IPS DF 6.9 (cell line): ENCODE measurements at regions not wholly inside any gene's neighbourhood (a gene's known extent, or its start where the extent isn't known, plus 50 kb on each side); places are given as distances from the start of the nearest gene placed in this dataset.
"Not testable (repeated sequence)": the region's sequence is repeated elsewhere in the genome, so short reads cannot be mapped to it uniquely, and the experiment has no call there.

Experiments
- DNase-seq: peaks from one replicate; pipeline ENCODE4 v3.0.0-alpha.2; 2013; ENCODE audit warnings: low read depth, low spot score
- H3K27ac ChIP-seq: one replicate; pipeline ENCODE4 v1.5.1; 2013; ENCODE audit warnings: low read length, control low read depth
- H3K27me3 ChIP-seq: 2 replicates; pipeline ENCODE4 v1.6.1; 2013; ENCODE audit warnings: mild to moderate bottlenecking, low read length; ENCODE audit not compliant: control insufficient read depth, insufficient read depth
- H3K36me3 ChIP-seq: 2 replicates; pipeline ENCODE4 v1.6.1; 2013; ENCODE audit warnings: low read length; ENCODE audit not compliant: control insufficient read depth, insufficient read depth
- H3K4me1 ChIP-seq: 2 replicates; pipeline ENCODE4 v1.6.1; 2013; ENCODE audit warnings: low read length; ENCODE audit not compliant: control insufficient read depth, insufficient read depth
- H3K4me3 ChIP-seq: 2 replicates; pipeline ENCODE4 v1.5.1; 2013; ENCODE audit warnings: mild to moderate bottlenecking, low read length
- H3K9me3 ChIP-seq: 2 replicates; pipeline ENCODE4 v1.6.1; 2013; ENCODE audit warnings: low read length, inconsistent platforms; ENCODE audit not compliant: control insufficient read depth, insufficient read depth
- WGBS: extraction: QIAGEN DNeasy Blood & Tissue Kit; methylation state at CpG from one replicate; pipeline ENCODE4 v1.1.7; 2013; ENCODE audit warnings: mixed read lengths, missing lambda C conversion rate; ENCODE audit not compliant: insufficient read length, insufficient coverage; 5-methylcytosine and 5-hydroxymethylcytosine counted together

DNA sequence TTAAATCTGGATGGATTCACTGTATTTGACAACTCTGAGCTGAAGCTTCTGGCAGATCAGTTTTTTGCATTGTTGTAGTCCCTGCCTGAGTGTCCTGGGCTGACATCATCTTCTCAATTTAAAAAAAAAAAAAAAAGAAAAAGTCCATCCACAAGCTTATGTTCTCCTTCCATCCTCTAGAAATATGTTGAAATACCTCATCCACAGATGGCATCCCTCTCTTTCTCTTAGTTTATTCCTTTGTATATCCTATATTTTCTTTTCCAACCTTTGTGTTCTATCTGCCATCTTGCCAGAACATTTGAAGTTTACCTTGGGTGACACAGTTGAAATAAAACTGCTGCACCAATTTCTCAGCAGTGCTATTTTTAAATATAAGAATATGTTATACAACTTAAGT is 184.4 kb upstream of the PKN2 start:
- Histone ChIP-seq H3K9me3 (no peaks in the 10 kb centered on the region), H3K27me3 (no peaks in the 10 kb centered on the region), H3K27ac (no peak overlapping the region), H3K4me1 (no peaks in the 10 kb centered on the region), H3K36me3 (no peaks in the 10 kb centered on the region), H3K4me3 (no peak overlapping the region)
- DNase-seq: no peak

DNA sequence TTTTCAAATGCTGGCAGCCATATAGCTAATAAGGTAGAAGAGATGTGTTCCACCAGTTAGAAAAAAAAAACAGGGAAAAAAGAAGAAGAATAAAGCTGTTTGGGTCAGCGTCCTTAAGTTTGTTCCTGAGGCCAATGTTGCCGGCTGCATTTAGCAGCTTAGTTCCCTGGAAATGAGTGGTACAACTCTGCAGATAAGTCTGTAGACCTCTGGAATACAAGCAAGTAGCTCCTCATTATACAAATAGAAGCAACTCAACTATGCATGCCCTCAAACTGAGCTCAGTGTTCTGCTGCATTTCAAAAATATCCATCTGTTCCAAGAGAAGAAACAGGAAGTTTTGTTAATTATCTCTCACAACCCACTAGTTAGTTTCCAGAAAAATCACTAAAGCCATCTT is 181.2 kb upstream of the PKN2 start:
- no CpG with 5 or more reads among the region's 2 CpGs for WGBS
- H3K36me3 ChIP-seq: no peaks in the 10 kb centered on the region
- H3K27ac ChIP-seq: no peak overlapping the region
- no peak overlapping the region for H3K4me3 ChIP-seq
- H3K9me3 ChIP-seq: no peaks in the 10 kb centered on the region
- no peak for DNase-seq
- H3K4me1 ChIP-seq: no peaks in the 10 kb centered on the region
- H3K27me3 ChIP-seq: no peaks in the 10 kb centered on the region

DNA sequence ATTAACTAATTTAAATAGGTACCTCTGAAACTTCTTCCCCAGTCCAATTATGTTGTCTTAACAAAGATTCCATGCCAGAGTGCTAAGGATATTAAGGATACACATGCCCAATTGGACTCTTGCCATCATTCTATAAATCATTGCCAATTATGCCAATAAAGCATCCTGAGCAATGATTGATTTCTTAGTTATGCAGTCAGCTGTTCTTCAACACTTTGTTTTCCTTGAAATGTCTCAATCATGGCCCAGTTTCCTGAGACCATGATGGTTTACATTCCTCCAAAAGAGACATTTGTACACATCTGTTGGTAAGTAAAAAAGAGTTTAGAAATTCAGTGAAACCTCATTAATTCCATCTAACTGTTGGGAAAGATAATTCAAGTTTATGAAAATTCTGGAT is 180.4 kb upstream of the PKN2 start:
- Histone ChIP-seq H3K27me3 (no peaks in the 10 kb centered on the region), H3K27ac (no peak overlapping the region)

GRCh38 chr1:88504601-88505000 is 179.5 kb upstream of the PKN2 start:
- H3K27ac ChIP-seq: no peak overlapping the region
- H3K36me3 ChIP-seq: no peaks in the 10 kb centered on the region
- no peak overlapping the region for H3K4me3 ChIP-seq
- H3K4me1 ChIP-seq: no peaks in the 10 kb centered on the region
- WGBS: no CpG with 5 or more reads among the region's 1 CpG
- no peak for DNase-seq
- no peaks in the 10 kb centered on the region for H3K9me3 ChIP-seq
- no peaks in the 10 kb centered on the region for H3K27me3 ChIP-seq

More for the DNA sequence above, 180.4 kb upstream of the PKN2 start:
- Histone ChIP-seq H3K4me1 (no peaks in the 10 kb centered on the region), H3K36me3 (no peaks in the 10 kb centered on the region), H3K4me3 (no peak overlapping the region), H3K9me3 (no peaks in the 10 kb centered on the region)
- DNase-seq: no peak

GRCh38 chr1:88509379-88509778 is 174.7 kb upstream of the PKN2 start:
- no peak for DNase-seq
- H3K27me3 ChIP-seq: no peaks in the 10 kb centered on the region
- no peaks in the 10 kb centered on the region for H3K9me3 ChIP-seq
- no peaks in the 10 kb centered on the region for H3K4me1 ChIP-seq
- WGBS: no CpG with 5 or more reads among the region's 3 CpGs
- no peaks in the 10 kb centered on the region for H3K36me3 ChIP-seq
- H3K4me3 ChIP-seq: no peak overlapping the region
- H3K27ac ChIP-seq: no peak overlapping the region

DNA sequence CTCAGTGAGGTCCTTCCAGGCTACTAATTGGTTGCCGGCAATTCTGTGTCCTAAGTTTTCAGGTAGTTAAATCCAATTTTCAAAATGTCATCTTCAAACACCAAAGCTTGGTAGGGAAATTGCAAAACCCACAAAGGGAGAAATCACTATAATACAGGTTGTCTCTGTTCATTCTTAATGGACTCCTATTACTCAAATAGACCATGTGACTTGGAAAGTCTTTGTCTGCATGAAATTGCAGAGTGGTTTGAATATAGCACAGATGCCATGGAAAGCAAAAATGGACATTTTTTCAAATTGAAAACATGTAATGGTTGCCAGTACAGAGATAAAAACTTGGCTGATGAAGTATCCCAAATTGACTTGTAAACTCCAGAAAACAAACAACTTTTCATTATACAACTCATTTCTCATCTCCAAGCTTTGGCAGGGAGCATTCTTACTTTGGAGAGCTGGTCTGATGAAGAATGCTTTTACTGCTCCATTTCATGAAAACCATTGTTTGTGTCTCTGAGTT is 169.5 kb upstream of the PKN2 start:
- Histone ChIP-seq H3K27me3 (no peaks in the 10 kb centered on the region), H3K36me3 (no peaks in the 10 kb centered on the region), H3K4me3 (no peak overlapping the region), H3K4me1 (no peaks in the 10 kb centered on the region), H3K27ac (no peak overlapping the region), H3K9me3 (no peaks in the 10 kb centered on the region)
- no CpG with 5 or more reads among the region's 1 CpG for WGBS
- DNase-seq: no peak

DNA sequence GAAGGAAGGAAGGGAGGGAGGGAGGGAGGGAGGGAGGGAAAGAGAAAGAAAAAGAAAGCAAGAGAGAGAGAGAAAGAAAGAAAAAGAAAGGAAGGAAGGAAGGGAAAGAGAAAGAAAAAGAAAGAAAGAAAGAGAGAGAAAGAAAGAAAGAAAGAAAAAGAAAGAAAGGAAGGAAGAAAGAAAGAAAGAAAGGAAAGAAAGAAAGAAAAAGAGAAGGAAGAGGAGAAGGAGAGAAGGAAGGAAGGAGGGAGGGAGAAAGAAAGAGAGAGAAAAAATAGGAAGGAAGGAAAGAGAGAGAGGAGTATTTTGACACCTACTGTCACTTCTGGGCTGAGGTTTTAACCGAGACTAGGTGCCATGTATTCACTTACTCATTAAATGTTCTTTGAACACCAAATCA is 166.6 kb upstream of the PKN2 start:
- H3K27ac ChIP-seq, H3K36me3 ChIP-seq, DNase-seq, H3K4me1 ChIP-seq, H3K9me3 ChIP-seq, H3K27me3 ChIP-seq, H3K4me3 ChIP-seq: not testable (repeated sequence)
- no CpG with 5 or more reads among the region's 1 CpG for WGBS

DNA sequence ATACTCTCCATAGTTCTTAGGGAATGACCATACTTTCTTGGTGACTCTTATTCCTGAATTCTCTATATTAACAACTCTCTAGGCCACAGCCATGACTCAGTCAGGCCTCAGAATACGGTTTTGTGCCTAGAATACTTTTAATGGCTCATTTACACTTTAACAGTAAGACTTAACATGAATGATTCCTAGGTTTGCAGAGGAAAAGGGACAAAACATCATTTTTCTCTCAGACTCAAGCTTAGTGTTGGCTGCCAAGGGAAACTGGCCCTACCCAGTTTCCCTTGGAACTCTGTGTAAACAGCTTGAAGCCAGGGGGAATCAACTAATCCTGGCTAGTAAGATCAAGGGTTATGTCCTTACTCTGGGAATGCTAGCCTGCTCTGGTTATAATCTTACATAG is 164.9 kb upstream of the PKN2 start:
- Histone ChIP-seq H3K4me1 (no peaks in the 10 kb centered on the region), H3K27ac (no peak overlapping the region), H3K9me3 (no peaks in the 10 kb centered on the region), H3K27me3 (no peaks in the 10 kb centered on the region), H3K36me3 (no peaks in the 10 kb centered on the region), H3K4me3 (no peak overlapping the region)
- no peak for DNase-seq
- WGBS: no CpG with 5 or more reads among the region's 1 CpG

- Histone ChIP-seq H3K9me3 (no peaks in the 10 kb centered on the region), H3K4me3 (no peak overlapping the region), H3K27me3 (no peaks in the 10 kb centered on the region), H3K36me3 (no peaks in the 10 kb centered on the region), H3K27ac (no peak overlapping the region), H3K4me1 (no peaks in the 10 kb centered on the region)
- no peak for DNase-seq
- no CpG with 5 or more reads among the region's 4 CpGs for WGBS
Observed at GRCh38 chr1:88523854-88524528, 160.1 kb upstream of the PKN2 start.

GRCh38 chr1:88526456-88526855 is 157.6 kb upstream of the PKN2 start:
- Histone ChIP-seq H3K27me3 (no peaks in the 10 kb centered on the region), H3K27ac (no peak overlapping the region), H3K4me1 (no peaks in the 10 kb centered on the region), H3K36me3 (no peaks in the 10 kb centered on the region), H3K4me3 (no peak overlapping the region), H3K9me3 (no peaks in the 10 kb centered on the region)
- DNase-seq: no peak
- no CpG with 5 or more reads among the region's 3 CpGs for WGBS

DNA sequence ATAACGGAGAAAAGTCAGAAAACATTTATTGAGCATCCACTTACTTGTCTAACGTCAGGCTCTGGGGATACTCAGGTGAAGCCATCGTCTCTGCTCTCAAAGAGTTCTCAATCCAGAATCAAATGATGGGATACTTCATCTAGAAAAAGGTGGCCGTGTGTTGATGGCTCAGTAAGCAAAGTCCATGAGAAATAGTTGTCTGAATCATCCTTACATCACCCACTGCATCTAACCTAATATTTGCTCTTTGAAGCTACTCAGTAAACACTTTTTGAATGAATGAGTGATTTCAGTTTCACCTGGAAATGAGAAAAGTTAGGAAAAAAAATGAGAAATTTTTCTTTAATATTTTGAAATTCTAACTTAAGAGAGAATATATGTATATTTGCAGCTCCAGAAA is 155.3 kb upstream of the PKN2 start:
- Histone ChIP-seq H3K27me3 (no peaks in the 10 kb centered on the region), H3K27ac (no peak overlapping the region), H3K9me3 (no peaks in the 10 kb centered on the region), H3K4me3 (no peak overlapping the region), H3K4me1 (no peaks in the 10 kb centered on the region), H3K36me3 (no peaks in the 10 kb centered on the region)
- no peak for DNase-seq
- WGBS: no CpG with 5 or more reads among the region's 4 CpGs
